ENCODE measurements at regions not wholly inside any gene's neighbourhood (a gene's known extent, or its start where the extent isn't known, plus 50 kb on each side); places are given as distances from the start of the nearest gene placed in this dataset.

GRCh38 chr4:137360761-137361160 is 171.5 kb downstream of the PCDH18 start:
- no peaks in the 10 kb centered on the region for H3K36me3 ChIP-seq (ENCODE audit: control insufficient read depth, insufficient read depth, low read length)
- H4K20me1 ChIP-seq (ENCODE audit: insufficient read depth, low read length) = no peaks in the 10 kb centered on the region
- peak overlapping the region; percentile 84; the same call in 1 of the 2 replicates for H3K27ac ChIP-seq (ENCODE audit: insufficient read depth, low read length)
- H3K14ac ChIP-seq (replicated peaks; ENCODE audit: low read depth, low read length) = no peak overlapping the region
- POLR2A ChIA-PET (ENCODE audit: unreplicated experiment) = interaction anchor here (1.1 kb wide), 1 partner anchor 172 kb away, joined by 4 read pairs; the partner anchor contains the start of gene PCDH18
- no peak overlapping the region for H2BK20ac ChIP-seq (ENCODE audit: low read depth, low read length)
- no peak overlapping the region for H2AK5ac ChIP-seq (ENCODE audit: low read depth, low read length)
- no peaks in the 10 kb centered on the region for H3K9me1 ChIP-seq (ENCODE audit: insufficient read depth, low read length)
- H3K9me3 ChIP-seq (ENCODE audit: control insufficient read depth, insufficient read depth, low read length) = no peaks in the 10 kb centered on the region
- in situ Hi-C loops (cut with MboI; ENCODE audit: low sequenced_read_pairs) (no loop called here), intact Hi-C loops (cut with micrococcal nuclease) (loop anchor here (1.0 kb wide), 1 partner anchor 12 kb away; no protein-coding TSS in a partner anchor), dilution Hi-C loops (cut with HindIII; ENCODE audit: low sequenced_read_pairs, unreplicated experiment) (no loop called here)
- H3K79me1 ChIP-seq (ENCODE audit: low read depth in 1 of 2, low read length in 2 of 2) = no peaks in the 10 kb centered on the region
- peak overlapping the region; percentile 6 for H2BK5ac ChIP-seq (ENCODE audit: low read depth, low read length, poor library complexity, severe bottlenecking)
- H4K8ac ChIP-seq (ENCODE audit: low read depth in 2 of 2, low read length in 2 of 2) = peak overlapping the region in 1 of 2 experiments; percentile 7; a peak in 2 of 4 replicates
- no TSS peak for BruUV-seq (replicated peaks)
- H2AFZ ChIP-seq (replicated peaks; ENCODE audit: low read length, poor library complexity) = no peak overlapping the region
- H3K4me2 ChIP-seq (ENCODE audit: low read depth, low read length) = peak overlapping the region; percentile 55
- H3K23ac ChIP-seq (ENCODE audit: low read depth, low read length) = no peak overlapping the region
- H4K91ac ChIP-seq (ENCODE audit: insufficient read depth, low read depth, low read length) = no peak overlapping the region
- CTCF ChIA-PET = no interaction called here
- H2AK9ac ChIP-seq (replicated peaks; ENCODE audit: low read depth, low read length, poor library complexity) = no peak overlapping the region
- H3K18ac ChIP-seq (ENCODE audit: low read depth, low read length) = peak overlapping the region; percentile 71
- WGBS, 2 experiments (ENCODE audit: extremely low coverage in 2 of 2, insufficient read length in 1 of 2) = no CpG with 5 or more reads among the region's 1 CpG
- ATAC-seq (ENCODE audit: low read depth) (peak; percentile 70), DNase-seq (no peak)
- H3K4ac ChIP-seq (ENCODE audit: low read depth, low read length) = no peak overlapping the region
- no peak for TF ChIP-seq RAD21 (IDR thresholded peaks at IDR 0.05; ENCODE audit: low read length)
- no peak for TF ChIP-seq POLR2A (IDR thresholded peaks at IDR 0.05; ENCODE audit: low read depth, low read length)
- TF ChIP-seq ELK1 (IDR thresholded peaks at IDR 0.05; ENCODE audit: borderline replicate concordance, low read depth, low read length) = no peak
- no peak for TF ChIP-seq CTCF (conservative IDR thresholded peaks at IDR 0.05; ENCODE audit: low read depth, low read length)
- no peak for TF ChIP-seq MXI1 (IDR thresholded peaks at IDR 0.05; ENCODE audit: borderline replicate concordance, low read depth, low read length)
- TF ChIP-seq RFX5 (IDR thresholded peaks at IDR 0.05; ENCODE audit: low read depth, low read length) = no peak
- no peak for TF ChIP-seq NFE2L2 (IDR thresholded peaks at IDR 0.05; ENCODE audit: low read depth, low read length)
- TF ChIP-seq RCOR1 (IDR thresholded peaks at IDR 0.05; ENCODE audit: insufficient replicate concordance, low read length) = no peak
- TF ChIP-seq CEBPB (IDR thresholded peaks at IDR 0.05; ENCODE audit: low read depth, low read length) = no peak
- no peak for TF ChIP-seq FOS (IDR thresholded peaks at IDR 0.05; ENCODE audit: low read depth, low read length)
- no peak for TF ChIP-seq BHLHE40 (IDR thresholded peaks at IDR 0.05; ENCODE audit: low read depth, low read length)
- no peak overlapping the region for H2BK15ac ChIP-seq (ENCODE audit: low read depth, low read length)
- H3K56ac ChIP-seq (ENCODE audit: extremely low read depth, insufficient read depth, low read length) = no peak overlapping the region
- no peak overlapping the region for H3K4me3 ChIP-seq (ENCODE audit: insufficient read depth, low read depth, low read length)
- H3K27me3 ChIP-seq (ENCODE audit: control insufficient read depth, insufficient read depth, low read length) = no peaks in the 10 kb centered on the region
- no peak overlapping the region; the same call in 1 of the 2 replicates for H2BK120ac ChIP-seq (ENCODE audit: low read depth, low read length)
- no peak overlapping the region for H3K9ac ChIP-seq (ENCODE audit: low read depth, low read length)
- peaks cover 12% of the 10 kb centered on the region for H3K4me1 ChIP-seq (ENCODE audit: control insufficient read depth, insufficient read depth, low read length)
- H4K5ac ChIP-seq (ENCODE audit: low read depth, low read length) = peak overlapping the region; percentile 61; the same call in 1 of the 2 replicates

All from IMR-90 (cell line).